ENCODE measurements at regions not wholly inside any gene's neighbourhood (a gene's known extent, or its start where the extent isn't known, plus 50 kb on each side); places are given as distances from the start of the nearest gene placed in this dataset.
"Not testable (repeated sequence)": the region's sequence is repeated elsewhere in the genome, so short reads cannot be mapped to it uniquely, and the experiment has no call there.

GRCh38 chr1:166490437-166490991, 323.7 kb upstream of the FAM78B start:
- DNase-seq (ENCODE audit: low read depth in 2 of 2), result no peak

- not testable (repeated sequence) for DNase-seq (ENCODE audit: low read depth in 2 of 2)
These were observed 327.0 kb upstream of the FAM78B start for GRCh38 chr1:166493765-166494164.

- DNase-seq (ENCODE audit: low read depth in 2 of 2), result no peak
These were observed 331.9 kb upstream of the POGK start for GRCh38 chr1:166507347-166507746.

- DNase-seq (ENCODE audit: low read depth in 2 of 2), result no peak
These were observed 327.5 kb upstream of the POGK start for GRCh38 chr1:166511761-166512160.

GRCh38 chr1:166514067-166514466, 325.2 kb upstream of the POGK start:
- DNase-seq (ENCODE audit: low read depth in 2 of 2), result no peak

- DNase-seq (ENCODE audit: low read depth in 2 of 2), result no peak
These were observed 311.5 kb upstream of the POGK start for GRCh38 chr1:166527752-166528151.

GRCh38 chr1:166538646-166539045, 300.6 kb upstream of the POGK start:
- DNase-seq (ENCODE audit: low read depth in 2 of 2), result no peak

GRCh38 chr1:166544036-166544435, 295.2 kb upstream of the POGK start:
- no peak for DNase-seq (ENCODE audit: low read depth in 2 of 2)

GRCh38 chr1:166544561-166544960, 294.7 kb upstream of the POGK start:
- no peak for DNase-seq (ENCODE audit: low read depth in 2 of 2)

- no peak for DNase-seq (ENCODE audit: low read depth in 2 of 2)
These were observed 286.6 kb upstream of the POGK start for GRCh38 chr1:166552706-166553105.

- DNase-seq (ENCODE audit: low read depth in 2 of 2), result no peak
These were observed 268.3 kb upstream of the POGK start for GRCh38 chr1:166570954-166571353.

GRCh38 chr1:166573199-166573598, 266.1 kb upstream of the POGK start:
- DNase-seq (ENCODE audit: low read depth in 2 of 2), result no peak

GRCh38 chr1:166579557-166580501, 259.4 kb upstream of the POGK start:
- no peak for DNase-seq (ENCODE audit: low read depth in 2 of 2)

GRCh38 chr1:166588741-166589140, 250.5 kb upstream of the POGK start:
- no peak for DNase-seq (ENCODE audit: low read depth in 2 of 2)

- no peak for DNase-seq (ENCODE audit: low read depth in 2 of 2)
These were observed 249.1 kb upstream of the POGK start for GRCh38 chr1:166590161-166590560.

GRCh38 chr1:166594646-166595045, 244.6 kb upstream of the POGK start:
- DNase-seq (ENCODE audit: low read depth in 2 of 2), result no peak

GRCh38 chr1:166597516-166597915, 241.8 kb upstream of the POGK start:
- no peak for DNase-seq (ENCODE audit: low read depth in 2 of 2)

- DNase-seq (ENCODE audit: low read depth in 2 of 2), result no peak
These were observed 238.7 kb upstream of the POGK start for GRCh38 chr1:166600574-166600973.

- DNase-seq (ENCODE audit: low read depth in 2 of 2), result no peak
These were observed 237.5 kb upstream of the POGK start for GRCh38 chr1:166601650-166602278.

GRCh38 chr1:166602801-166603200, 236.5 kb upstream of the POGK start:
- not testable (repeated sequence) for DNase-seq (ENCODE audit: low read depth in 2 of 2)

GRCh38 chr1:166603296-166603695, 236.0 kb upstream of the POGK start:
- DNase-seq (ENCODE audit: low read depth in 2 of 2), result no peak

- DNase-seq (ENCODE audit: low read depth in 2 of 2), result no peak
These were observed 234.1 kb upstream of the POGK start for GRCh38 chr1:166605137-166605536.

- no peak for DNase-seq (ENCODE audit: low read depth in 2 of 2)
These were observed 226.4 kb upstream of the POGK start for GRCh38 chr1:166612886-166613285.
